Keratinocyte (primary cell): ENCODE measurements at regions not wholly inside any gene's neighbourhood (a gene's known extent, or its start where the extent isn't known, plus 50 kb on each side); places are given as distances from the start of the nearest gene placed in this dataset.
"Not testable (repeated sequence)": the region's sequence is repeated elsewhere in the genome, so short reads cannot be mapped to it uniquely, and the experiment has no call there.

ENCODE experiments used
- DNase-seq: peaks from one replicate; pipeline ENCODE4 v3.0.0-alpha.2; 2011; ENCODE audit warnings: low read depth, missing footprints, low spot score
- FAIRE-seq: peaks from 2 replicates; lab custom pipeline; 2011; peaks lifted over from hg19 to GRCh38; lab: Jason Lieb, UNC
- H2AFZ ChIP-seq: 2 replicates; pipeline ENCODE4 v1.6.0; 2012; ENCODE audit warnings: low read length, control low read depth, inconsistent platforms; ENCODE audit not compliant: control insufficient read depth
- H3K27ac ChIP-seq: 2 replicates; pipeline ENCODE4 v1.5.1; 2011; ENCODE audit warnings: low read length; ENCODE audit not compliant: control insufficient read depth, insufficient read depth
- H3K27me3 ChIP-seq: 3 replicates; pipeline ENCODE4 v1.6.0; 2011; ENCODE audit warnings: low read length; ENCODE audit not compliant: control insufficient read depth, insufficient read depth; ENCODE audit errors: extremely low read depth
- H3K36me3 ChIP-seq, 2 experiments: 2 replicates in 1 of 2; 3 replicates in 1 of 2; pipeline ENCODE4 v1.5.1; 2011; ENCODE audit warnings: low read length in 2 of 2, mild to moderate bottlenecking in 1 of 2; ENCODE audit not compliant: control insufficient read depth in 2 of 2, insufficient read depth in 2 of 2; ENCODE audit errors: extremely low read depth in 1 of 2
- H3K4me1 ChIP-seq: 3 replicates; pipeline ENCODE4 v1.5.1; 2011; ENCODE audit warnings: low read length; ENCODE audit not compliant: control insufficient read depth, insufficient read depth; ENCODE audit errors: extremely low read depth
- H3K4me2 ChIP-seq: 3 replicates; pipeline ENCODE4 v1.6.0; 2011; ENCODE audit warnings: low read depth, low read length; ENCODE audit not compliant: control insufficient read depth, insufficient read depth; ENCODE audit errors: extremely low read depth
- H3K4me3 ChIP-seq, 3 experiments: fragments of 200-600 bp in 1 of 3; sonication (generic) in 1 of 3; 2 replicates in 2 of 3; 3 replicates in 1 of 3; pipeline ENCODE4 v1.5.1; 2011 to 2016; ENCODE audit warnings: low read length in 3 of 3, mild to moderate bottlenecking in 3 of 3, control low read depth in 2 of 3, inconsistent platforms in 1 of 3, low read depth in 1 of 3, mixed read lengths in 1 of 3, mixed run types in 1 of 3, moderate library complexity in 1 of 3; ENCODE audit not compliant: control insufficient read depth in 2 of 3, insufficient read depth in 2 of 3; ENCODE audit errors: extremely low read depth in 1 of 3
- H3K79me2 ChIP-seq: 2 replicates; pipeline ENCODE4 v1.6.0; 2012; ENCODE audit warnings: low read length; ENCODE audit not compliant: control insufficient read depth, insufficient read depth
- H3K9ac ChIP-seq: 3 replicates; pipeline ENCODE4 v1.6.0; 2011; ENCODE audit warnings: low read length; ENCODE audit not compliant: control insufficient read depth, insufficient read depth; ENCODE audit errors: extremely low read depth
- H3K9me1 ChIP-seq: 3 replicates; pipeline ENCODE4 v1.6.0; 2011; ENCODE audit warnings: low read length; ENCODE audit not compliant: control insufficient read depth, insufficient read depth; ENCODE audit errors: extremely low read depth
- H3K9me3 ChIP-seq: 2 replicates; pipeline ENCODE4 v1.5.1; 2012; ENCODE audit warnings: low read depth, low read length; ENCODE audit not compliant: control insufficient read depth
- H4K20me1 ChIP-seq: 3 replicates; pipeline ENCODE4 v1.6.0; 2011; ENCODE audit warnings: low read length; ENCODE audit not compliant: control insufficient read depth, insufficient read depth; ENCODE audit errors: extremely low read depth
- CTCF ChIP-seq, 3 experiments: IDR thresholded peaks in 1 of 3; conservative IDR thresholded peaks in 1 of 3; optimal IDR thresholded peaks in 1 of 3; 2 replicates in 2 of 3; 3 replicates in 1 of 3; pipeline versions ENCODE3 to v1.5.1; 2011; ENCODE audit warnings: low read length in 3 of 3, mild to moderate bottlenecking in 3 of 3, moderate library complexity in 2 of 3, control low read depth in 1 of 3, inconsistent platforms in 1 of 3; ENCODE audit not compliant: insufficient read depth in 2 of 3; ENCODE audit errors: extremely low read depth in 1 of 3
- EZH2 ChIP-seq: IDR thresholded peaks from one replicate; pipeline ENCODE4 v1.6.1; 2012; ENCODE audit warnings: inconsistent platforms, mild to moderate bottlenecking, low read length, moderate library complexity
- dilution Hi-C: fragments of 300-500 bp; cut with MboI; formaldehyde crosslinking; loops from one replicate; pipeline ENCODE4 v1.7.0; 2020; ENCODE audit warnings: low sequenced_read_pairs; ENCODE audit not compliant: extremely low pct_ligation_motif_present

GRCh38 chr13:34381228-34381627 lies 560.8 kb upstream of the NBEA start:
- no peak for FAIRE-seq

GRCh38 chr13:34383728-34384127 lies 558.3 kb upstream of the NBEA start:
- Histone ChIP-seq H3K4me2 (no peak overlapping the region), H4K20me1 (no peaks in the 10 kb centered on the region), H3K79me2 (no peaks in the 10 kb centered on the region), H3K36me3 (no peaks in the 10 kb centered on the region), H2AFZ (no peak overlapping the region), H3K27ac (no peak overlapping the region), H3K9me1 (no peaks in the 10 kb centered on the region), H3K9me3 (no peaks in the 10 kb centered on the region), H3K9ac (no peak overlapping the region), H3K27me3 (no peaks in the 10 kb centered on the region), H3K4me3 (no peak overlapping the region), H3K4me1 (no peaks in the 10 kb centered on the region)
- dilution Hi-C loops, result no loop called here
- FAIRE-seq, result no peak
- DNase-seq, result no peak
- TF ChIP-seq EZH2, result no peak
- TF ChIP-seq CTCF (optimal IDR thresholded peaks at IDR 0.05 in 1 of 3, IDR thresholded peaks at IDR 0.05 in 1 of 3, conservative IDR thresholded peaks at IDR 0.05 in 1 of 3; ENCODE audit: extremely low read depth in 1 of 3, insufficient read depth in 2 of 3, low read length in 3 of 3), result no peak

More at GRCh38 chr13:34381228-34381627, 560.8 kb upstream of the NBEA start:
- H3K9ac ChIP-seq, result no peak overlapping the region
- H4K20me1 ChIP-seq, result no peaks in the 10 kb centered on the region
- no peaks in the 10 kb centered on the region for H3K27me3 ChIP-seq
- no peaks in the 10 kb centered on the region for H3K79me2 ChIP-seq
- no peaks in the 10 kb centered on the region for H3K9me1 ChIP-seq
- no peak for TF ChIP-seq CTCF (optimal IDR thresholded peaks at IDR 0.05 in 1 of 3, IDR thresholded peaks at IDR 0.05 in 1 of 3, conservative IDR thresholded peaks at IDR 0.05 in 1 of 3; ENCODE audit: extremely low read depth in 1 of 3, insufficient read depth in 2 of 3, low read length in 3 of 3)
- no peak for TF ChIP-seq EZH2
- no peaks in the 10 kb centered on the region for H3K9me3 ChIP-seq
- dilution Hi-C loops, result no loop called here
- no peak overlapping the region for H2AFZ ChIP-seq
- H3K27ac ChIP-seq, result no peak overlapping the region
- H3K4me3 ChIP-seq, result no peak overlapping the region
- no peaks in the 10 kb centered on the region for H3K4me1 ChIP-seq
- H3K4me2 ChIP-seq, result no peak overlapping the region
- no peak for DNase-seq
- no peaks in the 10 kb centered on the region for H3K36me3 ChIP-seq

- H3K9me1 ChIP-seq, H4K20me1 ChIP-seq, H3K27me3 ChIP-seq, H3K36me3 ChIP-seq, H3K9ac ChIP-seq, H3K79me2 ChIP-seq, FAIRE-seq, H2AFZ ChIP-seq, H3K4me2 ChIP-seq, dilution Hi-C loops, H3K4me3 ChIP-seq, H3K27ac ChIP-seq, H3K9me3 ChIP-seq, DNase-seq, H3K4me1 ChIP-seq: not testable (repeated sequence)
Measured at GRCh38 chr13:34386229-34386628, 555.8 kb upstream of the NBEA start.
